ENCODE measurements at regions not wholly inside any gene's neighbourhood (a gene's known extent, or its start where the extent isn't known, plus 50 kb on each side); places are given as distances from the start of the nearest gene placed in this dataset.
"Not testable (repeated sequence)": the region's sequence is repeated elsewhere in the genome, so short reads cannot be mapped to it uniquely, and the experiment has no call there.

DNA sequence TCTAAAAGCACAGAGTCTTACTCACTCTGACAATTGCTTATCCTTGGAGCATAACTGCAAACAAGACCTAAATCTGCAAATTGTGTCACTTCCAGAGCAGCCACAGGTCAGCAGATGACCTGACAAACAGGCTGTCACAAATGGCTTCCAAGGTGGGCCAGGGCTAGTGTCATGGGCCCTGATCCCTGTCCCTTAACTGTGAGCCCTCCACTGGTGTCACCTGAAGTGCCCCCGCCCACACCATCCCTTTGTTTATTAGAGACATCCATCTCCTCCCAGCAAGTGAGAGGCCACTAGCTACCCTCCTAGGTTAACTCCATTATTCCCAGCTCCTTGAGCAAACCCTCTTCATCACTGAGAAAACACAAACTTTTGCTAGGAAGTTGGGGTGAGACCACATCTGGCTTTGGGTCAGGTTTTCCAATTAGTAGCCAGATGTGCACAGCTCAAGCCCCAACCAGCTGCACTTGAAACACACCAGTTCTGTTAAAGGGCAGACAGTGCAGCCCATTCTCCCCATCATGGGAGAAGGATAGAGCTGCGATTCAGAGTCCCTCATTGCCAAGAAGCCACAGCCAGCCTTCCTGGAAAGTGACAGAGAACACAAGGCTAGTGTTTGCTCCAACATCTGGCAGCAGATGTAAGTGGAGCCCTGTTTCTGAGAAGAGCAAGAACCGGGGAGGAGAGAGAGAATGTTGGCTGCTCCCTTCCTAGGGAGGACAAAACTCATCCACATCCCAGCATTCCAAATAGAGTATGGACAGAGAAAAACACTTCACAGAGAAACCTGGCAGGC is 75.7 kb upstream of the NANOS1 start:
- no peak for DNase-seq

DNA sequence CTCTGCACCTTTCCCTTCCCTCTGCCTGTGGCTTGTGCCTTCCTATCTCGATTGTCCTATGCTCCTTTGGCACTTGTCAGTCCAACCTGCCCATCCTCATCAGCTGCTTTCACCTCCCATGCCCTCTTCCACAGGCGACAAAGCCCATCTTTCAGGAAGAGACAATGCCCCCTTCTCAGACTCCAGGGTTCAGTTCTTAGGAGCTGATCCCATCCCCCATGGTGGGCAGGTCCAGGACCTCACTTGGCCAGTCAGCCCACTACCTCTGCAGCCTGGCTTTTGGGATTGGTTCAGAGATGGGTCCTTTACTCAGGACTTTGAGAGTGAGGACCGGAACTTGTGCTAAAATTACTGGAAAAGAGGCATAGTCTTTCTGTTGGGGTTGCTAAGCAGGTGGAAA is 74.0 kb upstream of the NANOS1 start:
- DNase-seq: no peak

DNA sequence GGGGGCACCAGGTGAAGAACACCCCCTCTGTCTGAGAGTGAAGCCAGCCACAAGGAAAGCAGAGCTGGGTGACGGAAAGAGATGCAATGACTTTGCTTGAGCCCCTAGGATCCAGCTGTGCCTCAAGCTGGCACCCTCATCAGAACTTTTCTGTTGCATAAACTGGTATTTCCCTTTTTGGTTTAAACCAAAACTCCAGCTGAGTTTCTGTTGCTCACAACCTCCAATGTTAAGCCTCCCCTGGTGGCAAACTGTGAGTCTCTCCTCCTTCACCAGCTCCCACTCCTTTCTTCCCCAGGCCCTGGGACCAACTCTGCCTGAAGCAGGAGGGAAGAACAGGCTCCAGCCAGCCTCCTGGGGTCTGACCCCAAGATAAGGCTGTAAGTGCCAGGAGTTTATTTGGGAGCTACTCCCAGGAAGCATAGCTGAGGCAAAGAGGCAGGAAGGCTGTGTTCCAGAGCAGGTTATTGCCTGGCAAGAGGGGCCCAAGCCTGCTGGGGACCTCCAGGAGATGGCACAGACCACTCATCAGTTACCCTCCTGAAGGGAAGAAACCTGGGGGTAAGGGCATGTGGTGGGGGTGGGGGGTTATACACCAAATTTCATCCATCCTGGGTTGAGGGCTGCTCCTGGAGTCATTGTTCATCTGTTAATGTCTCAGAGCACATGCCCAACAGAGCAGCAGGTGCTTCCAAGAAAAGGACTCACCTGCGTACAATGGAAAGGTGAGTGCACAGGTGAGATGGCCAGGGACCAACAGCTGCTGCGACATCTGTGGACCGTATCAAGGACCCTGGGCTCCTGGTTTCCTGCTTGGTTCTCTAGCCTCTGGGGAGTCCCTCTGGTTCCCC is 73.3 kb upstream of the NANOS1 start:
- DNase-seq: no peak

DNA sequence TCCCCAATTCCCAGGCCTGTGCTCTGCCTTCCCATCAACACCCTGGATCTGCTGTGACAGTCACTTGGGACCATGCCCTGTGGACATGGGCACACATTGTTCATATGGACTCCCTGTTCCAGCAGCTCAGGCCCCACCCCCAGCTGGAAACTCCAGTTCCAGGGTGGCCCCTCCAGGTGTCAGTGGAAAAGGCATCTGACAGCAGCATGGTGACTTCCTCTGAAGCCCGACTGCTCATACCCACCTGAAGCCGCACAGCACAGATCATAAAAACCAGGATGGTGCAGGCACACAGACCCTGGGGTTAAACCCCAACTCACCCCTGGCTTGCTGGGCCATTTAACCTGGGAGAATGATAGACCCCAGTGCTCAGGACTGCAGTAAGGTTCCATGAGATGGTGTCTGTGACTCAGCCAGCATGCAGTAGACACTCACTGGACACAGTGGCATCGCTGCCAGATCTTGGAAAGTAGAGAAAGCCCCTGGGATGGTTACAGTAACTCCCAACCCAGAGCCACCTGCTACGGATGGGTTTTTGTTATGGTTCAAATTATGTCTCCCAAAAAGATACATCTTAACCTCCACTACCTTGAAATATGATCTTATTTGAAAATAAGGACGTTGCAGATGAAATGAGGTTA is 72.6 kb upstream of the NANOS1 start:
- no peak for DNase-seq

DNA sequence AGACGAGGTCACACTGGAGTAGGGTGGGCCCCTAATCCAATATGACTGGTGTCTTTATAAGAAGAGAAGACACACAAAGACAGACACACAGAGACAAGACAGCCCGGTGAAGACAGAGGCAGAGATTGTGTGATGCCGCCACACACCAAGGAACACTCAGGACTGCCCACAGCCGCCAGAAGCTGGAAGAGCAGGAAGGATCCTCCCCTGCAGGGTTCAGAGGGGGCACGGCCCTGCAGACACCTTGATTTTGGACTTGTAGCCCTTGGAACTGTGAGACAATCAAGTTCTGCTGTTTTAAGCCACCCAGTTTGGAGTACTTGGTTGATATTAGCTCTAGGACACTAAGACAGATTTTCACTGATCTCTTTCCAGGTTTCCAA is 72.1 kb upstream of the NANOS1 start:
- no peak for DNase-seq

DNA sequence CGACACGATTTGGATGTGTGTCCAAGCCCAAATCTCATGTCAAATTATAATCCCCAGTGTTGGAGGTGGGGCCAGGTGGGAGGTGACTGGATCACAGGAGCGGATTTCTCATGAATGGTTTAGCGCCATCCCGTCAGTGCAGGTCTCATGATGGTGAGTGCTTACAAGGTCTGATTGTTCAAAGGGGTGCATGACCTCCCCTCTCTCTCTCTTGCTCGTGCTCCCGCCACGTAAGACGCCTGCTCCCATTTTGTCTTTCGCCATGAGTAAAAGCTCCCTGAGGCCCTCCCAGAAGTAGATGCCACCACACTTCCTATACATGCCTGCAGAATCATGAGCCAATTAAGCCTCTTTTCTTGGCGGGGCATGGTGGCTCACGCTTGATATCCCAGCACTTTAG is 71.5 kb upstream of the NANOS1 start:
- no peak for DNase-seq

DNA sequence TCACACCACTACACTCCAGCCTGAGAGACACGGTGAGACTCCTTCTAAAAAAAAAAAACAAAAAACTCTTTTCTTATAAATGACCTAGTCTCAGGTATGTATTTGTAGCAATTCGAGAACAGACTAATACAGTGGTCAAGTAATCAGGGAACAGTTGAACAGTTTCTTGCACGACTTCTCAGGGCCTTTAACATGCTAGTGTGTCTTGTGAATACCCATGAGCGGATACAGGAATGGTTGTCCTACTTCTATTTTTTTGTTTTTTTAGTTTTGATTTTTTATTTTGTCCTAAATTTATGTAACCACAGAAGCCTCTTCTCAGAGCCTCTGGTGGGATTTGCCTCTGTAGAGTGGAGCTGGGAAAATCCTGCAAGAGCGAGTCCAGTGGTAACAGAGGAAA is 71.0 kb upstream of the NANOS1 start:
- DNase-seq: no peak

DNA sequence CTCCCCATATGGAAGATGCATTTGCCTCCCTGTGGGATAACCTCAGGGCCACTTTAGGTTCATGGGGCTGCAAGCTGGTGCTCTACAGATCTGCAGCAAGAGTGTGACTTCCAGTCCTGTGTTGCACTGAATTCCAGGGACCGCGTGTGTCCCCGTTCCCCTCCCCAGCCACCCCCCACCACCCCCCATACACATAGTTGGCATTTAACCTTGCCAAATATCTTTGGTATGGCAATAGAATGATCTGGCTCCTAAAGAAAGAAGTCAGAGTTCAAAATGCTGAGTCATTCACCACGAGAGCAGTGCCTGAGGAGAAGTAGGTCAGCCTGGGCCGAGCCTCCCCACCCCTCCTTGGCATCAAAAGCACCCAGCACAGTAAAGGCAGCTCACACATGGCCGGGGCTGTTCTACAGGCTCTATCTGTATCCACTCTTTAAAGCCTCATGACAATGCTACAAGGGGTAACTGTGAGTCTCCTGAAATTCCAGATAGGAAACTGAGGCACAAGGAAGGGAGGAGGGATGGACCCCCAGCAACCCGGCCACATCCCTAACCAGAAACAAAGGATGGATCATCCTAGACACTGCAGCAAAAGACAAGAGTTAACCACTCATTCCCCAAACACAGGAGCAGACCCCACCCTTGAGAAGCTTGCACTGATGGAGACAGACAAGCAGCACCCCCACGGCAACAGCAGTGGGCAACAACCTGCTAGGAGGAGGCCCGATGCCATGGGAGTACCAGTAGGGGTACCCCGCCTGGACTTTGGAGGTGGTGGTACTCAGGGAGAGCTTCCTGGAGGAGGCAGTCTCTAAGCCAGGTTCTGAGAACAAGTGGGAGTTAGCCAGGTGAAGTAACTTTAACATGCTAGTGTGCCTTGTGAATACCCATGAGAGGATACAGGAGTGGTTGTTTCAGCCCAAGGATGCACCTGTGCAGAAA is 70.3 kb upstream of the NANOS1 start:
- DNase-seq: no peak

DNA sequence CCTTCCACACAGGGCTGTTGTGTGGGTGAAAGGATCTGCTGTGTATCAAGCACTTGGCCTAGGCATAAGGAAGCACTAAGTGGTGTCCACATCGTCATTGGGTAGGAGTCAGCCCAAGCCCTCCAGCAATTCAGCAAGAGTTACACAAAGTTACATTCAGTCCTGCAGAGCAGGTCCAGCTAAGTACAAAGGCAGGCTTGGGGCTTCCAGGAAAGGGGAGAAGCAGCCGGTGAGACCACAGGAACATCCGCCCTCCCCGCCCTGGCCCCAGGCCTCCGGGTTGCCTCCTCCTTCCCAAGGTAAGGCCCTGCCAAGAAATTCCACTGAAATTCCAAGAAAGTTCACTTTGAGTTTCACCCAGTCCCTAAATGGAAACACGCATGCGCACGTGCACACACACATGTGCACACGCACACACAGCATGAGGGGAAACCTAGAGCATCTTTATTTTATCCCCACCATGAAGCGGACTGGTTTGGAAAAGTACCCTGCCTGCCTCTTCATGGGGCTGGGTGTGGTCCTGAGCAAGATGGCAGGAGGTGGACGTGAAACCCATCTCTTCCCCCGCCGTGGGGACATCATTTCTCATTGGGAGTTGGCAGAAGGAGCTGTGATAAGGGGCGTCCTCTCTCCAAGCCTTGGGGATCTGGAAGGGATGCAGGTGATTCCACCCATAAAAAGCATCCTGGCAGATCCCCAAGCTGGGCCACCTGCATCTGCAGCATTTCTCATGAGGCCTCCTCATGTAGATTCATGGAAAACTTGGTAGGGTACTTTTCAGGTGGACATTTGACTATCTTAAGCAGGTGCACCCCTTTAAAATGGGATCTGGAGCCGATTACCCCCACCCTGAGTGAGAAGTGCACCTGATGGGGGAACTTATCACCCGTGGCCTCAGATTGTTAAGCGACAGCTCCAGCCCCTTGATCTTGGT is 69.1 kb upstream of the NANOS1 start:
- DNase-seq: no peak

DNA sequence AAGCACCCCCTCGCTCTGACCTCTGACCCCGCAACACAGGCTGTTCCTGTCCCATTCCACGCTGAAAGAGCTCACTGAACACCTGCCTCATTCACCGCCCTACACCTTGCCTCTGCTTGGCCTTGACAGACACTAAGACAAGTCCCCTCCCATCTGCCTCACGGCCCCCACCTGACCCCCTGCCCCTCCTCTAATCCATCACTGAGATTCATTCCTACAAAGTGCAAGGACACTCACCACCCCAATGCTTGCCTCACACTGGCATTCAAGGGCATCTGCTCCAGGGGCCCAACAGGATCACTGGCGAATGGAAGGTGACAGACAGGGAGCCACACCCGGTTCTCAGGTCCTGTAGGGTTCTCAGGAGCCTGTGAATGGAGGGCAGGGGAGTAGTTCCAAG is 68.1 kb upstream of the NANOS1 start:
- DNase-seq: no peak

DNA sequence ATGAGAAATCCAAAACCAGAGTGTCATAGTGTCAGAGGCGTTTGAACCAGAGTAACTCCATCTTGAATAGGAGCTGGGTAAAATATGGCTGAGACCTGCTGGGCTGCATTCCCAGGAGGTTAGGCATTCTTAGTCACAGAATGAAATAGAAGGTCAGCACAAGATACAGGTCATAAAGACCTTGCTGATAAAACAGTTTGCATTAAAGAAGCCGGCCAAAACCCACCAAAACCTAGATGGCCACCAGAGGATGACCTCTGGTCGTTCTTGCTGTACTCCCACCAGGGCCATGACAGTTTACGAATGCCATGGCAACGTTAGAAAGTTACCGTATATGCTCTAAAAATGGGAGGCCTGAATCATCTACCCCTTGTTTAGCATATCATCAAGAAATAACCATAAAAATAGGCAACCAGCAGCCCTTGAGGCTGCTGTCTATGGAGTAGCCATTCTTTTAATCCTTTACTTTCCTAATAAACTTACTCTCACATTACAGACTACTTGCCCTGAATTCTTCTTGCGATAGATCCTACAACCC is 67.1 kb upstream of the NANOS1 start:
- not testable (repeated sequence) for DNase-seq

DNA sequence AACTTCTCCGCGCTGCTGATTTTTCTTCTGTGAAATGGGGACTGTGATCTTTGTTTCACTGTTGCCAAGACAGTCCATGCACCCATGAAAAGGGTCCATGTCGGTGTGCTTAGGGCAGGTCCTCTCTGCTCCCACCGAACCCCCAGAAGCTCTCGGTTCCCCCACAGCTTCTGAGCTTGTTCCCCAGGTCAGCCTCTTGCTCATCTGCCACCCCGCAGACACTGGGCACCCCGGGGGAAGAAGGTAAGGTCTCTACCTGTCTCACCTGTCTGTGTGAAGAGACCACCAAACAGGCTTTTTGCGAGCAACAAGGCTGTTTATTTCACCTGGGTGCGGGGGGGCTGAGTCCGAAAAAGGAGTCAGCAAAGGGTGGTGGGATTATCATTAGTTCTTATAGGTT is 66.2 kb upstream of the NANOS1 start:
- no peak for DNase-seq

DNA sequence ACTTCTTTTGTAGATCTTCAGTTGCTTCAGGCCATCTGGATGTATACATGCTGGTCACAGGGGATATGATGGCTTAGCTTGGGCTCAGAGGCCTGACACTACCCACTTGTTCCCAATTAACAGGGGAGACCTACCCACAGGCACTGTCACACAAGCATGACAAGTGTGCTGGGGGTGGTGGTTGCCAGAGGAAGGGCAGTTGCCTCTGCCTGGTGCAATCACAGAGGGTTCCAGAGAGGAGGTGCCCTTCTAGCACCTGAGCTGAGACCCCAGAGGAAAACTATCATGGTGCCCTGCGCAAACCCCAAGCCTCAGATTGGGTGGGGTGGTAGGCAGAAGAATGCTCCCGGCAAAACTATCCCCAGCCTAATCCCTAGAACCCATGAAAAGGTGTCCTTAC is 65.6 kb upstream of the NANOS1 start:
- no peak for DNase-seq

DNA sequence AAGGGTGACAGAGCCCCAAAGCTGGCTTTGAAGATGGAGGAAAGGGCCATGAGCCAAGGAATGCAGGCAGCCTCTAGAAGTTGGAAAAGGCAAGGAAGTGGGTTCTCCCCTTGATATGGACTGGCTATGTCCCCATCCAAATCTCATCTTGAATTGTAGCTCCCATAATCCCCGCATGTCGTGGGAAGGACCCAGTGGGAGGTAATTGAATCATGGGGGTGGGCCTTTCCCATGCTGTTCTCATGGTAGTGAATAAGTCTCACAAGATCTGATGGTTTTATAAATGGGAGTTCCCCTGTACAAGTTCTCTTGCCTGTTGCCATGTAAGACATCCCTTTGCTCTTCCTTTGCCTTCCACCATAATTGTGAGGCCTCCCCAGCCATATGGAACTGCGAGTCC is 65.0 kb upstream of the NANOS1 start:
- DNase-seq: not testable (repeated sequence)

DNA sequence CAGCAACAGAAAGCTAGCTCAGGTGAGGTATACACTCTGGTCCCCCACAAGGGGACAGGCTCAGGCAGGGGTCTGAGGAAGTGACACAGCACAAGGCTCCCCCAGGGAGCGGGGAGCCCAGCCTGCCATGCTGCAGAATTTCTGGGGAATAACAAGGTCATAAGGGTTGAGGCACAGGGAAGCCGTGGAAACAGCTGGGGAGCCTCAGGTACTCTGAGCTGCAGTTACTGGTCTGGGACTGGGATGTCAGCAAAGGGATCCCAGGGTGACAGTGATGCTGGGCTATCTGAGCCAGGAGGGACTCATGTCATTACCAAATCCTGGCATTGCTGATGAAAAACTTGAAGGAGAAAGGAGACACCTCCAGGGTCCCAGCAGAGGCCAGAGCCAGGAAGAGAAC is 64.4 kb upstream of the NANOS1 start:
- no peak for DNase-seq

DNA sequence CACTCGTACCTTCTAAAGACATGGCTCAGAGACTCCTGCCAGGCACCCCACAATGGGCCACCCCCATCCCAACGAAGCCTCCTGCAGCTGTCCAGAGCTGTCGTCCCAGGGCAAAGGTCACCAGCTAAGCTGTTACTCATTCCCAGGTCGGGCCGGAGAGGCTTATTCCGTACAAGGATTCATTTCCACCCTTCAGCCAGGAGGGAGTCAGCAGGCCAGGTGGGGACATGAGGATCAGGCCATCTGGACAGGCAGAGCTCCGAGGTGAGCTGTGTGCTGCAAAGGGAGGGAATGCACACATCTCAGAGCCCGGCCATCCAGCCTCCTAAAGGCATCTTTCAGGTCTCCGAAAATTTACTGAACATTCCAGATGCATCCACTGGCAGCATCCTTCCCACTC is 63.9 kb upstream of the NANOS1 start:
- no peak for DNase-seq

DNA sequence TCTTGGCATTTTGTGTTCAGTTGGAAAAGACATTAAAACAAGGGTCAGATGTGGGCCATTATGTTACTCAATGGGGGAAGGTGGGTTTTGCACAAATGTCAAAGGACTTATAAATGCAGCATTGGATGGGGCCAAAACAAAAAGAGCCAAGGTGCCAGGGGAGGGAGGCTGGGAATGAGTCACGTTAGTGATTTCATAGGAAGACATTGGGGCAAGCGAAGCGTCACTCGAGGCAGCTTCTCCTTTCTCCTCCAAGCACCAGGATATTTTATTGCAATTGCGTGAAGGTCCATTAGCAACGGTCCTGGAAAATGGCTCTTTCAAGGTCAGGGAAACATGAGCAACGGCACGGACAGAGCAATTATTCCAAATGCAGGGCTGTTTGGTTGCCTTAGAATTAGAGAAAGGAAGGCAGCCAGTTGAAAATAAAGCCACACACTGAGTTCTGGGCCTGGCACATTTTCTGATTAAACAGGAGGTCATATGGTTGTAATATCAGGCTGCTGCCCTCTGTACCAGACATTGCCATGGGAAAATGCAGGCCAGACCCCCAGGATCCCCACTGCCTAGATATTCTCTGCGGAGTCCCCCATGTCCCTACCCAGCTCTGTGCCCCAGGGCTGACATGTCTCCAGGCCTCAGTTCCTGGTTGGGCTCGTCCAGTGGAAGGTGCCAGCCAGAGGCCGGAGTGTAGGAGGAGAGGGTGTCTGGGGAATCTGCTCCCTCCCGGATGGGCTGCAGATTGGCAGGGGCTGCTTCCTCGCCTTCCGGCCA is 63.3 kb upstream of the NANOS1 start:
- no peak for DNase-seq

DNA sequence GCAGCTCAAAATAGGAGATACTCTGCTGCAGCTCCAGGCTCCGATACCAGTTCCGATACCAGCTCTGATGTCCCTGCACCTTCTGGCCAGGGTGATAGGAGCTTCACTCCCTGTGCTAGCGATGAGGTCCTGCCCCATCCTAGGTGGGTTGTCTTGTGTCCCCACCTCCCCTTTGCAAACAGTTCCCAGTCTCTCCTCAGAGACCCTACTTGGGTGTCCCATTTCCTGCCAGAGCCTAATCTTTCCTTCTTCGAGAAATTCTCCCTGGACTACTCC is 62.7 kb upstream of the NANOS1 start:
- no peak for DNase-seq

DNA sequence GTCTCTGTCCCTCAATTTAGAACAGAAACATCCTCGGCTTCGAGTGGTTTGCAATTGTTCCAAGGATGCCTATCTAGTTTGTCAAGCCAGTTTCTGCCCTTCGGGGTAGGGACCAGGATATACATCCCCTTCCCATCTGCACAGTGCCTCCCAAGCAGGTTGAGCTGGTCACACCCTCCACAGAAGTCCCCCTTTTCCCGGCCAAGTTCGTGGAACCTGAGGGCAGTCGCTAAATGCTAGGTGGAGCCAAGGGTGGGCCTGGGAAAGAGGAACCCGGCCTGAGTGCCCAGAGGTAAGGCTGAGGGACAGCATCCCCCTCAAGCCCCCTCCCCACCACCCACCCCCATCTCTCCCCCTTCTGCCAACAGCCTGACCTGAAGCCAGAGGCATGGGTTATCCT is 62.4 kb upstream of the NANOS1 start:
- DNase-seq: no peak

DNA sequence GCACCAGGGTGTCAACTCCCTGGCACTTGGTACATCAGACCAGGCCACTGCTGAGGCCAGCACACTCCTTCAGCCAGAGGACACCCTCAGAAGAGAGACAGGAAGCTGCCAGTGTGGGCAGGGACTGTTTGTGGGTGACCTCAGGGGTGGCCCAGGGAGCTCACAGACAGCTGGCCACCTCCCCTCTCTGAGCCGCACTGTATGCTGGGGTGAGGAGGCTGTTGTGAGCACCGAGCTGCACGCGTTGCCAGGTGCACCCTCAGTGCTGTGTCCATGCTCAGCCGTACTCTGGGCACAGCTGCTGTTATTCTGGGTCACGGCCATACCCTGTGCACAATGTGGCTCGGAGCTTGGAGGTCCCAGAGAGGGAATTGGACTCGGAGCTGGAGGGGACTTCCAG is 61.5 kb upstream of the NANOS1 start:
- DNase-seq: no peak

DNA sequence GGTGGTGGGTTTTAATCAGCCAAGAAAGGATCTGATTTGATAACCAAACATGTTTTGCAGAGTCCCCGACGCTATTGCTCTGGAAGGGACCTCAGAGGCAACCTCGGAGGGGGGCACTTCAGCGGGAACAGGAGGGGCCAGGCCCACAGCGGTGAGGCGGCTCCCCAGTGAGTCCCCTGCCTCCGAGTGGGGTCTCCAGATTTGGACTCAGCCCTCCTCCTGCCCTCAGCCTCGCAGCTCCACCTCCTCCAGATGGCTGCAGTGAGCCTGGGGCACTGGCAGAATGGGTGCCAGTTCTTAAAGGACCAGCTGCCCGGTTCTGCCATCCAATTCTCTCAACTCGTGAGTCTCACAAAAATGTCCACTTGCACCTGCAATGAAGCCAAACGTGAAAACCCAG is 61.0 kb upstream of the NANOS1 start:
- no peak for DNase-seq

All from effector CD8-positive, alpha-beta T cell (primary cell).